ENCODE measurements at regions not wholly inside any gene's neighbourhood (a gene's known extent, or its start where the extent isn't known, plus 50 kb on each side); places are given as distances from the start of the nearest gene placed in this dataset.

- Histone ChIP-seq H3K4me1 (ENCODE audit: control insufficient read depth, insufficient read depth, low read length) (peaks cover 3% of the 10 kb centered on the region), H3K27ac (ENCODE audit: low read depth, low read length) (no peak overlapping the region), H3K4me3 (ENCODE audit: low read depth, low read length) (no peak overlapping the region), H3K9me3 (ENCODE audit: control insufficient read depth, insufficient read depth, low read length) (no peaks in the 10 kb centered on the region), H3K27me3 (ENCODE audit: control insufficient read depth, insufficient read depth, low read length) (no peaks in the 10 kb centered on the region), H3K36me3 (ENCODE audit: control insufficient read depth, insufficient read depth, low read length) (no peaks in the 10 kb centered on the region)
- 53% methylated on average over 2 of the region's 4 CpGs for WGBS (ENCODE audit: insufficient coverage)
- DNase-seq (ENCODE audit: low read depth in 4 of 6, low spot score in 6 of 6), result peak in 2 of 6 donors; percentile 24 to 55
Observed at GRCh38 chr17:13931800-13932460, 137.4 kb upstream of the COX10 start.

GRCh38 chr17:13933441-13934276 lies 135.6 kb upstream of the COX10 start:
- DNase-seq (ENCODE audit: low read depth in 4 of 6, low spot score in 6 of 6), result no peak
- Histone ChIP-seq H3K27me3 (ENCODE audit: control insufficient read depth, insufficient read depth, low read length) (no peaks in the 10 kb centered on the region), H3K4me1 (ENCODE audit: control insufficient read depth, insufficient read depth, low read length) (peaks cover 3% of the 10 kb centered on the region), H3K27ac (ENCODE audit: low read depth, low read length) (no peak overlapping the region), H3K9me3 (ENCODE audit: control insufficient read depth, insufficient read depth, low read length) (no peaks in the 10 kb centered on the region), H3K36me3 (ENCODE audit: control insufficient read depth, insufficient read depth, low read length) (no peaks in the 10 kb centered on the region), H3K4me3 (ENCODE audit: low read depth, low read length) (no peak overlapping the region)
- WGBS (ENCODE audit: insufficient coverage), result 86% methylated on average over 7 of the region's 8 CpGs

DNA sequence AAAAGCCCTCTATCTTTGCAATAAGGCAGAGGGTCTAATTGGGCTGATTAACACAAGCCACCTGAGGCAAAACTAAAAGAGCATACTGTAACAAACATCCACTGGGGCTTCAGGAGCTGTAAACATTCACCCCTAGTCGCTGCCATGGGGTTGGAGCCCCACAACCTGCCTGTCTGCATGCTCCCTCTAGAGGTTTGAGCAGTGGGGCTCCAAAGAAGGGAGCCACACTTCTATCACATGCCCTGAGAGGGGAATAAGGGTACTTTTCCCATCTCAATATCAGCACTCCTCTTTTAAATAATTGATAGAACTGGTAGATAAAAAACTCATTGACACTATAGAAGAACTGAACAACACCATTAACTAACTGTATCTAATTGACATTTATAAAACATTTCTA lies 130.1 kb upstream of the COX10 start:
- Histone ChIP-seq H3K36me3 (ENCODE audit: control insufficient read depth, insufficient read depth, low read length) (no peaks in the 10 kb centered on the region), H3K9me3 (ENCODE audit: control insufficient read depth, insufficient read depth, low read length) (peaks cover 4% of the 10 kb centered on the region), H3K27me3 (ENCODE audit: control insufficient read depth, insufficient read depth, low read length) (no peaks in the 10 kb centered on the region), H3K27ac (ENCODE audit: low read depth, low read length) (no peak overlapping the region), H3K4me1 (ENCODE audit: control insufficient read depth, insufficient read depth, low read length) (no peaks in the 10 kb centered on the region), H3K4me3 (ENCODE audit: low read depth, low read length) (no peak overlapping the region)
- DNase-seq (ENCODE audit: low read depth in 4 of 6, low spot score in 6 of 6), result no peak
- no CpG with 5 or more reads among the region's 1 CpG for WGBS (ENCODE audit: insufficient coverage)

- 90% methylated on average over 2 of the region's 3 CpGs for WGBS (ENCODE audit: insufficient coverage)
- DNase-seq (ENCODE audit: low read depth in 4 of 6, low spot score in 6 of 6), result no peak
- H3K27ac ChIP-seq (ENCODE audit: low read depth, low read length), result no peak overlapping the region
Observed at GRCh38 chr17:13940858-13941665, 128.2 kb upstream of the COX10 start.

DNA sequence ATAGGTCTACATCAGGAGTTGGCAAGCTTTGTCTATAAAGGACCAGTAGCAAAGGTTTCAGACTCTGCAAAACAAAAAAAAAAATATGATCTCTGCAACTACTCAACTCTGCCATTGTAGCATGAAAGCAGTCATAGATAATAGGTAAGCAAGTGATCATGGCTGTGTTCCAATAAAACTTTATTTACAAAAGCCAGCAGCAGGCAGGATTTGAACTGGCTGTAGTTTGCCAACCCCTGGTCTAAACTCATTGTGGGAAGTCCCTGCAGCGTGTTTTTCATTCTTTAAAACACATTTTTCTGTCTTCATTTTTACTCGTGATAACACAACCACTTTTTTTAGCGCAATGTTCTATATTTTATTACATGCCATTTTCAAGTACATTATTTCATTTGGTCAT lies 127.5 kb upstream of the COX10 start:
- H3K9me3 ChIP-seq (ENCODE audit: control insufficient read depth, insufficient read depth, low read length), result peaks cover 4% of the 10 kb centered on the region
- no peaks in the 10 kb centered on the region for H3K36me3 ChIP-seq (ENCODE audit: control insufficient read depth, insufficient read depth, low read length)
- H3K27me3 ChIP-seq (ENCODE audit: control insufficient read depth, insufficient read depth, low read length), result no peaks in the 10 kb centered on the region
- H3K4me3 ChIP-seq (ENCODE audit: low read depth, low read length), result no peak overlapping the region
- 85% methylated on average over 2 of the region's 3 CpGs for WGBS (ENCODE audit: insufficient coverage)
- H3K4me1 ChIP-seq (ENCODE audit: control insufficient read depth, insufficient read depth, low read length), result no peaks in the 10 kb centered on the region
- no peak for DNase-seq (ENCODE audit: low read depth in 4 of 6, low spot score in 6 of 6)
- no peak overlapping the region for H3K27ac ChIP-seq (ENCODE audit: low read depth, low read length)

More at GRCh38 chr17:13940858-13941665, 128.2 kb upstream of the COX10 start:
- Histone ChIP-seq H3K4me3 (ENCODE audit: low read depth, low read length) (no peak overlapping the region), H3K27me3 (ENCODE audit: control insufficient read depth, insufficient read depth, low read length) (no peaks in the 10 kb centered on the region), H3K36me3 (ENCODE audit: control insufficient read depth, insufficient read depth, low read length) (no peaks in the 10 kb centered on the region), H3K4me1 (ENCODE audit: control insufficient read depth, insufficient read depth, low read length) (no peaks in the 10 kb centered on the region), H3K9me3 (ENCODE audit: control insufficient read depth, insufficient read depth, low read length) (peaks cover 4% of the 10 kb centered on the region)

GRCh38 chr17:13943909-13944308 lies 125.4 kb upstream of the COX10 start:
- peaks cover 4% of the 10 kb centered on the region for H3K9me3 ChIP-seq (ENCODE audit: control insufficient read depth, insufficient read depth, low read length)
- WGBS (ENCODE audit: insufficient coverage), result 33% methylated on average over 1 of the region's 2 CpGs
- no peaks in the 10 kb centered on the region for H3K27me3 ChIP-seq (ENCODE audit: control insufficient read depth, insufficient read depth, low read length)
- no peaks in the 10 kb centered on the region for H3K4me1 ChIP-seq (ENCODE audit: control insufficient read depth, insufficient read depth, low read length)
- no peak overlapping the region for H3K4me3 ChIP-seq (ENCODE audit: low read depth, low read length)
- DNase-seq (ENCODE audit: low read depth in 4 of 6, low spot score in 6 of 6), result peak in 1 of 6 donors; percentile 23
- H3K27ac ChIP-seq (ENCODE audit: low read depth, low read length), result no peak overlapping the region
- H3K36me3 ChIP-seq (ENCODE audit: control insufficient read depth, insufficient read depth, low read length), result no peaks in the 10 kb centered on the region

GRCh38 chr17:13947499-13947898 lies 121.8 kb upstream of the COX10 start:
- Histone ChIP-seq H3K4me3 (ENCODE audit: low read depth, low read length) (no peak overlapping the region), H3K27me3 (ENCODE audit: control insufficient read depth, insufficient read depth, low read length) (no peaks in the 10 kb centered on the region), H3K4me1 (ENCODE audit: control insufficient read depth, insufficient read depth, low read length) (peaks cover under 1% of the 10 kb centered on the region), H3K36me3 (ENCODE audit: control insufficient read depth, insufficient read depth, low read length) (no peaks in the 10 kb centered on the region), H3K27ac (ENCODE audit: low read depth, low read length) (no peak overlapping the region), H3K9me3 (ENCODE audit: control insufficient read depth, insufficient read depth, low read length) (no peaks in the 10 kb centered on the region)
- DNase-seq (ENCODE audit: low read depth in 4 of 6, low spot score in 6 of 6), result no peak
- WGBS (ENCODE audit: insufficient coverage), result 90% methylated on average over 2 of the region's 6 CpGs

DNA sequence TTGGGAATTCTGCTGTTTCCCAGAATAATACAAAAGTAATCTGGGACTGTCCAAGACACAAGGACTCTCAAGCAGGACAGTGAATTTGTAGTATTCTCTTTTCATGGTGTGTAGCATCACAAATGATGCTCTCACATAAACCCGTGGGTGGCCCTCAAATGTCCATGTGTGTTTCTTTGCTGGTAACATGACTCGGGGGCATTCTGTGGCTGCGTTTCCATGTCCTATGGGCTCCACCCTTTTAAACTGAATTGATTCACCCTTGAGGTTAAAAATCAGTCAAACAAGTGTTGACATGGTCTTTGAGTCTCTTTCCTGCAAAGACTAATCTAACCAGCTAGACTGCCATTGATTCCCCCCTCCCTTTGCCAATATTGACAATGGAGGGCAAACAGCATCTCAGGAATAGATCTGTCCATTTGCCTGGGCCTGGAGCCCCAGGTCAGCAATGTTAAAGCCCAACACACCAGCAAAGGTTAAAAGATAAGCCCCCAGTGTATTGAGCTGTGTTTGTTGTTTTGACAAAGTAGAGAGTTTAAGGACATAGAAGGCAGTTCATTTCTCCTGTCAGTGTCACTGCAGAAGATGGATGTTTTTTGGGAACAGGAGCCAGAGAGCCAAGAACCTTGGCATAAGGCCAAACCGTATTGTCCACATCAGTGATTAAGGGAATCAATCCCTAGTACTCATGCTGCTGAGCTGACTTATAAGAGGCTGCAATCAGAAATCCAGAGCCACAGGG lies 117.1 kb upstream of the COX10 start:
- DNase-seq (ENCODE audit: low read depth in 4 of 6, low spot score in 6 of 6), result peak in 2 of 6 donors; percentile 5 to 38
- WGBS (ENCODE audit: insufficient coverage), result 88% methylated on average over 3 of the region's 4 CpGs
- H3K36me3 ChIP-seq (ENCODE audit: control insufficient read depth, insufficient read depth, low read length), result no peaks in the 10 kb centered on the region
- H3K4me3 ChIP-seq (ENCODE audit: low read depth, low read length), result no peak overlapping the region
- H3K9me3 ChIP-seq (ENCODE audit: control insufficient read depth, insufficient read depth, low read length), result no peaks in the 10 kb centered on the region
- no peak overlapping the region for H3K27ac ChIP-seq (ENCODE audit: low read depth, low read length)
- H3K4me1 ChIP-seq (ENCODE audit: control insufficient read depth, insufficient read depth, low read length), result peaks cover 3% of the 10 kb centered on the region
- H3K27me3 ChIP-seq (ENCODE audit: control insufficient read depth, insufficient read depth, low read length), result no peaks in the 10 kb centered on the region

DNA sequence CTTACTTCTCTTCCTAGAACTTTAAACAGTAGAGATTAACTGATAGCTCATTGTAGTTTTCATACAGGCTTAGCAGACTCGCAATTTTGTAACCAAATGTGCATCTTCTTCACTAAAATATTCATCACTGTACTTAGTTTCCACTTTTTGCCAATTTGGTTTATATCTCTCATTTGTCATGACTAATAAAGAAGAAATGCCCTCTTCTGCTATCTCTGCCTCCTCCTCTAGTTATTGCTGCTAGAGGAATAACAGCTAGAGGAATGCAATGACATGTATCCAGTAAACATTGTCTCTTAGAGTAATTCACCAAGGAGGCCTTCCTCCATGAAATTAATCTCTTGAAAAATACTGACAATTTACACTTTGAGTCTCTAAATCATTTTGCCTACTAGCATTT lies 115.5 kb upstream of the COX10 start:
- Histone ChIP-seq H3K4me1 (ENCODE audit: control insufficient read depth, insufficient read depth, low read length) (peaks cover 3% of the 10 kb centered on the region), H3K9me3 (ENCODE audit: control insufficient read depth, insufficient read depth, low read length) (no peaks in the 10 kb centered on the region), H3K36me3 (ENCODE audit: control insufficient read depth, insufficient read depth, low read length) (no peaks in the 10 kb centered on the region), H3K27ac (ENCODE audit: low read depth, low read length) (no peak overlapping the region), H3K4me3 (ENCODE audit: low read depth, low read length) (no peak overlapping the region), H3K27me3 (ENCODE audit: control insufficient read depth, insufficient read depth, low read length) (no peaks in the 10 kb centered on the region)
- no peak for DNase-seq (ENCODE audit: low read depth in 4 of 6, low spot score in 6 of 6)
- no CpG with 5 or more reads among the region's 1 CpG for WGBS (ENCODE audit: insufficient coverage)
